A673 (cell line): ENCODE measurements at regions not wholly inside any gene's neighbourhood (a gene's known extent, or its start where the extent isn't known, plus 50 kb on each side); places are given as distances from the start of the nearest gene placed in this dataset.

Source experiments
- BruUV-seq: library from RNA; stranded (reverse); fragments of 400-500 nt; replicated peaks from 2 replicates; lab custom pipeline; 2021; lab: Mats Ljungman, UMichigan
- CTCF ChIA-PET: fragments of 300-600 bp; sonication (Branson Sonifier 250); formaldehyde crosslinking; loops from one replicate; lab custom pipeline; 2022; ENCODE audit warnings: antibody characterized with exemption; lab: Charles Lee
- POLR2A ChIA-PET: fragments of 300-600 bp; sonication (Branson Sonifier 250); formaldehyde crosslinking; loops from one replicate; lab custom pipeline; 2022; ENCODE audit warnings: antibody characterized with exemption; ENCODE audit not compliant: low non-redundant PET; lab: Charles Lee
- DNase-seq: peaks from one replicate; pipeline ENCODE4 v3.0.0-alpha.2; 2015; ENCODE audit warnings: low spot score
- H3K27ac ChIP-seq: fragments of 200-600 bp; sonication (generic); 2 replicates; pipeline ENCODE4 v1.5.1; 2016; ENCODE audit warnings: mixed run types, low read depth, mild to moderate bottlenecking, mixed read lengths, antibody characterized with exemption, low read length; ENCODE audit not compliant: poor library complexity, severe bottlenecking
- H3K27me3 ChIP-seq: fragments of 200-600 bp; sonication (generic); replicated peaks from 2 replicates; pipeline ENCODE4 v1.6.1; 2017; ENCODE audit warnings: mixed run types, low read depth, mild to moderate bottlenecking, mixed read lengths, antibody characterized with exemption, low read length; ENCODE audit not compliant: insufficient read depth, poor library complexity
- H3K36me3 ChIP-seq: fragments of 200-600 bp; sonication (generic); 2 replicates; pipeline ENCODE4 v1.6.1; 2016; ENCODE audit warnings: mixed run types, mild to moderate bottlenecking, mixed read lengths, antibody characterized with exemption, low read length; ENCODE audit not compliant: insufficient read depth, poor library complexity, severe bottlenecking
- H3K4me1 ChIP-seq: fragments of 200-600 bp; sonication (generic); 2 replicates; pipeline ENCODE4 v1.6.1; 2017; ENCODE audit warnings: mixed run types, mild to moderate bottlenecking, mixed read lengths, antibody characterized with exemption, low read length; ENCODE audit not compliant: insufficient read depth, poor library complexity, severe bottlenecking
- H3K4me3 ChIP-seq: fragments of 200-600 bp; sonication (generic); 2 replicates; pipeline ENCODE4 v1.5.1; 2016; ENCODE audit warnings: low read depth, mixed run types, mild to moderate bottlenecking, mixed read lengths, low read length; ENCODE audit not compliant: poor library complexity, severe bottlenecking
- H3K9me3 ChIP-seq: fragments of 200-600 bp; sonication (generic); 2 replicates; pipeline ENCODE4 v1.6.1; 2016; ENCODE audit warnings: mixed run types, low read depth, mild to moderate bottlenecking, mixed read lengths, antibody characterized with exemption, low read length; ENCODE audit not compliant: poor library complexity, severe bottlenecking
- CTCF ChIP-seq: fragments of 300-800, 200-600 bp; sonication (generic); conservative IDR thresholded peaks from 2 replicates; pipeline ENCODE4 v1.5.1; 2017; ENCODE audit warnings: low read depth, mild to moderate bottlenecking, antibody characterized with exemption, low read length, moderate library complexity, mixed read lengths
- EZH2 ChIP-seq: fragments of 200-600 bp; sonication (generic); IDR thresholded peaks from 2 replicates; pipeline ENCODE4 v1.6.1; 2017; ENCODE audit warnings: borderline replicate concordance, low read depth, mild to moderate bottlenecking, mixed read lengths, antibody characterized with exemption, low read length; ENCODE audit not compliant: poor library complexity, severe bottlenecking
- intact Hi-C: fragments of 100-400 bp; cut with micrococcal nuclease; formaldehyde crosslinking; loops from one replicate; pipeline ENCODE4 v1.10.0; 2022; ENCODE audit not compliant: unreplicated experiment

- TF ChIP-seq CTCF, result no peak
- no peak for TF ChIP-seq EZH2
- H3K27ac ChIP-seq, result no peak overlapping the region
- H3K9me3 ChIP-seq, result peaks cover 42% of the 10 kb centered on the region
- intact Hi-C loops, result no loop called here
- no peaks in the 10 kb centered on the region for H3K27me3 ChIP-seq
- no peak for DNase-seq
- POLR2A ChIA-PET, result no interaction called here
- H3K4me1 ChIP-seq, result no peaks in the 10 kb centered on the region
- no peak overlapping the region for H3K4me3 ChIP-seq
- no peaks in the 10 kb centered on the region for H3K36me3 ChIP-seq
- CTCF ChIA-PET, result no interaction called here
- BruUV-seq, result no TSS peak
These were observed 655.0 kb downstream of the POM121L12 start for GRCh38 chr7:53690411-53690810.

DNA sequence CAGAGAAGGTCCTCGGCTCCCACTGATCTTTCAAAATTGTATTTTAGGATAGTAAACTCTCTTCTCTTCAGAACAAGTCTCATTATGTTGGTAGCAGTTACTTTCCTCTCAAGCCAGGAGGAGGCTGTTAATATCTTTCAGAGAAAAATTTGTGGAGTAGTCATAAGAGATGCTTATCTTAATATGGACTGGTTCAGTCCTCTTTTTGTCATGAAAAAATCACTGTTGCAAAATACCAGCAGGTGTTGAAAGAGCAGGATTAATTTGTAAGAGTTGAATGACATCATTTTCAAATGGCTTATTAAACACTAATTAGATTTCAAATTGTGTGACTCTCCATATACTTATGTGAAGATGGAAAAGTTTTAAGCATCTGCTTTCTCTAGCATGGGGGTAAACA, 662.5 kb downstream of the POM121L12 start:
- ChIA-PET CTCF (no interaction called here), POLR2A (no interaction called here)
- no peaks in the 10 kb centered on the region for H3K36me3 ChIP-seq
- TF ChIP-seq EZH2 (no peak), CTCF (no peak)
- BruUV-seq, result no TSS peak
- no peak for DNase-seq
- no peaks in the 10 kb centered on the region for H3K4me1 ChIP-seq
- H3K27ac ChIP-seq, result no peak overlapping the region
- intact Hi-C loops, result no loop called here
- no peaks in the 10 kb centered on the region for H3K27me3 ChIP-seq
- H3K4me3 ChIP-seq, result no peak overlapping the region
- H3K9me3 ChIP-seq, result peaks cover 23% of the 10 kb centered on the region

GRCh38 chr7:53699215-53699837, 663.9 kb downstream of the POM121L12 start:
- no peak for TF ChIP-seq EZH2
- no peak for TF ChIP-seq CTCF
- Histone ChIP-seq H3K4me1 (no peaks in the 10 kb centered on the region), H3K9me3 (peaks cover 22% of the 10 kb centered on the region), H3K36me3 (no peaks in the 10 kb centered on the region), H3K4me3 (no peak overlapping the region), H3K27ac (no peak overlapping the region), H3K27me3 (no peaks in the 10 kb centered on the region)
- ChIA-PET CTCF (no interaction called here), POLR2A (no interaction called here)
- intact Hi-C loops, result no loop called here
- DNase-seq, result no peak
- no TSS peak for BruUV-seq
